ENCODE measurements at regions not wholly inside any gene's neighbourhood (a gene's known extent, or its start where the extent isn't known, plus 50 kb on each side); places are given as distances from the start of the nearest gene placed in this dataset.

- TF ChIP-seq, protein P1, sequence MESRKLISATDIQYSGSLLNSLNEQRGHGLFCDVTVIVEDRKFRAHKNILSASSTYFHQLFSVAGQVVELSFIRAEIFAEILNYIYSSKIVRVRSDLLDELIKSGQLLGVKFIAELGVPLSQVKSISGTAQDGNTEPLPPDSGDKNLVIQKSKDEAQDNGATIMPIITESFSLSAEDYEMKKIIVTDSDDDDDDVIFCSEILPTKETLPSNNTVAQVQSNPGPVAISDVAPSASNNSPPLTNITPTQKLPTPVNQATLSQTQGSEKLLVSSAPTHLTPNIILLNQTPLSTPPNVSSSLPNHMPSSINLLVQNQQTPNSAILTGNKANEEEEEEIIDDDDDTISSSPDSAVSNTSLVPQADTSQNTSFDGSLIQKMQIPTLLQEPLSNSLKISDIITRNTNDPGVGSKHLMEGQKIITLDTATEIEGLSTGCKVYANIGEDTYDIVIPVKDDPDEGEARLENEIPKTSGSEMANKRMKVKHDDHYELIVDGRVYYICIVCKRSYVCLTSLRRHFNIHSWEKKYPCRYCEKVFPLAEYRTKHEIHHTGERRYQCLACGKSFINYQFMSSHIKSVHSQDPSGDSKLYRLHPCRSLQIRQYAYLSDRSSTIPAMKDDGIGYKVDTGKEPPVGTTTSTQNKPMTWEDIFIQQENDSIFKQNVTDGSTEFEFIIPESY (IDR thresholded peaks at IDR 0.05; ENCODE audit: extremely low read depth, insufficient replicate concordance, low read length): no peak
- no peak for TF ChIP-seq ZFX (IDR thresholded peaks at IDR 0.05)
Measured at GRCh38 chr22:33985506-33985905, 65.2 kb upstream of the LARGE1 start (continued).

DNA sequence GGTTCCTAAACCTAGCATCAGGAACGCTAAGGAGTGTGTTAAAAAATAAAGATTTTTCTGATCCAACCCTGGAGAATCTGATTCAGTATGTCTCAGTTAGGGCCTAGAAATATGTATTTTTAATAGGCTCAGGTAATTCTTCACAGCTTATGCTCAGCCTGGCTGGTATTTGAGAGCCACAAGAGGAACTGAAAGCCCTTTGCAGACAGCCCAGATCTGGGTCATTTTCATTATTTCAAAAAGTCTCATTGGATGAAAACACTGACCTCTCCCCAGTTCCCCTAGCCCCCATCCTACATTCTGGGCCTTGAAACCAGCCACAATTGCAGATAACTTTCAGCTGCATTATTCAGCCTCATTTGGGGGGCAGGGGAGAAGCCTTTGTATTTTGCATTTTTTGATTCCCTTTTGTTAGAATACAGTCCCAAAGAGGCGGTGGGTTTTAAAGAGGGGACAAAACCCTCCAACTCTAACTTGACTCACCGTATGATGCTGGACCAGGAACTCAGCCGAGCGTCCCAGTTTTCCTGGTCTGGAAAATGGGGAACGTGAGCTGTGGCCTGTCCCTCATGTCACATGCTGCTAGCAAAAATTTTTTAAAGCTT, 66.0 kb upstream of the LARGE1 start:
- Histone ChIP-seq H3K9ac (ENCODE audit: low read length) (no peak overlapping the region), H3K4me1 (ENCODE audit: control insufficient read depth in 1 of 2, insufficient read depth in 2 of 2, low read length in 2 of 2) (no peaks in the 10 kb centered on the region), H3K4me3 (replicated peaks in 1 of 2; ENCODE audit: low read depth in 1 of 2, low read length in 2 of 2) (no peak overlapping the region), H2AFZ (ENCODE audit: low read depth, low read length, poor library complexity, severe bottlenecking) (no peak overlapping the region), H3K9me2 (ENCODE audit: insufficient read depth) (no peaks in the 10 kb centered on the region), H3K27me3 (ENCODE audit: insufficient read depth, low read length) (no peaks in the 10 kb centered on the region), H3K9me3 (ENCODE audit: control insufficient read depth in 1 of 2, insufficient read depth in 1 of 2, low read depth in 1 of 2, low read length in 2 of 2) (peaks cover 8 to 16% of the 10 kb centered on the region in 2 experiments; a peak in 2 of 4 replicates), H3K4me2 (ENCODE audit: low read length) (no peak overlapping the region), H4K20me1 (ENCODE audit: insufficient read depth) (no peaks in the 10 kb centered on the region), H3K27ac (ENCODE audit: low read depth, low read length) (no peak overlapping the region), H3K79me2 (ENCODE audit: insufficient read depth, low read length) (no peaks in the 10 kb centered on the region), H3K36me3 (ENCODE audit: control insufficient read depth in 1 of 2, insufficient read depth in 2 of 2, low read length in 2 of 2) (no peaks in the 10 kb centered on the region)
- ATAC-seq (no peak), DNase-seq (ENCODE audit: low read depth, low spot score) (no peak)
- no TSS peak for BruUV-seq (replicated peaks)
- intact Hi-C loops (cut with micrococcal nuclease): no loop called here
- ChIA-PET RAD21 (ENCODE audit: low non-redundant PET in 1 of 2, low total read pairs in 2 of 2, uncharacterized antibody in 2 of 2, unreplicated experiment in 2 of 2) (no interaction called here), POLR2A (no interaction called here), CTCF (no interaction called here)
- TF ChIP-seq EGR1 (IDR thresholded peaks at IDR 0.05; ENCODE audit: low read depth) (no peak), EZH2 (IDR thresholded peaks at IDR 0.05) (no peak), POLR2AphosphoS5 (IDR thresholded peaks at IDR 0.05; ENCODE audit: low read depth, low read length) (no peak), SP1 (IDR thresholded peaks at IDR 0.05; ENCODE audit: low read depth) (no peak), YY1 (IDR thresholded peaks at IDR 0.05; ENCODE audit: extremely low read depth, insufficient replicate concordance, low read depth, low read length) (no peak), CBX3 (IDR thresholded peaks at IDR 0.05; ENCODE audit: low read depth) (no peak), CEBPB (IDR thresholded peaks at IDR 0.05; ENCODE audit: low read depth) (no peak), RAD21 (IDR thresholded peaks at IDR 0.05; ENCODE audit: low read depth) (no peak), SIN3A (IDR thresholded peaks at IDR 0.05; ENCODE audit: low read depth) (no peak), MAX (IDR thresholded peaks at IDR 0.05) (no peak), POLR2A (IDR thresholded peaks at IDR 0.05; ENCODE audit: borderline replicate concordance, extremely low read depth, insufficient read depth, insufficient read length) (no peak), SRF (IDR thresholded peaks at IDR 0.05; ENCODE audit: low read depth) (no peak), CTCF (IDR thresholded peaks at IDR 0.05 in 2 of 3, conservative IDR thresholded peaks at IDR 0.05 in 1 of 3; ENCODE audit: borderline replicate concordance in 1 of 3, insufficient read depth in 1 of 3, low read depth in 2 of 3, low read length in 2 of 3) (no peak), FOSL1 (IDR thresholded peaks at IDR 0.05; ENCODE audit: low read depth) (no peak), ATF3 (IDR thresholded peaks at IDR 0.05) (no peak), ZFX (IDR thresholded peaks at IDR 0.05) (no peak)
- TF ChIP-seq, protein P1 (IDR thresholded peaks at IDR 0.05; ENCODE audit: extremely low read depth, insufficient replicate concordance, low read length): no peak
